ENCODE measurements at regions not wholly inside any gene's neighbourhood (a gene's known extent, or its start where the extent isn't known, plus 50 kb on each side); places are given as distances from the start of the nearest gene placed in this dataset.
"Not testable (repeated sequence)": the region's sequence is repeated elsewhere in the genome, so short reads cannot be mapped to it uniquely, and the experiment has no call there.

DNA sequence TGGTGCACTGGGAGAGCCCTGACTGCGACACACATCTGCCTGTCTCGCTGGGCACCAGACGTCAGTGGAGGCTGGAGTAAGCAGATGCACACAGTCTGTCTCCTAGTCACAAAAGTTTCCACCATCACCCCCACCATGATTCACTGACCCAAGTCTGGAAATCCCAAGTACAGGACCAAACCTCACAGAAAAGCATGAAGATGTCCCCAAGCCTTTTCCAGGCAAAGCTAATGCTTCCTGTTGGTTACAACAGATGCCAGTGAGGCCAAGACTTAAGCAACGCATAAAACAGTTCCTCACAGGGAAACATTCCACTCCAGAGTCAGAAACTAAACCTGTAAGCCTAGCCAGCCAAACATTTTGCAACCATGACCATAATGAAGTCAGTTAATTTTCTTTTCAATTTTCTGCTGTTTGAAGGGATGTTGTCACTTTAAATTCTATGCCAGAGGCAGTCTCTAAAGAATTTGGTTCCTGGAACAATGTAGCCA lies 259.3 kb upstream of the SLC30A5 start:
- no peak for FAIRE-seq

DNA sequence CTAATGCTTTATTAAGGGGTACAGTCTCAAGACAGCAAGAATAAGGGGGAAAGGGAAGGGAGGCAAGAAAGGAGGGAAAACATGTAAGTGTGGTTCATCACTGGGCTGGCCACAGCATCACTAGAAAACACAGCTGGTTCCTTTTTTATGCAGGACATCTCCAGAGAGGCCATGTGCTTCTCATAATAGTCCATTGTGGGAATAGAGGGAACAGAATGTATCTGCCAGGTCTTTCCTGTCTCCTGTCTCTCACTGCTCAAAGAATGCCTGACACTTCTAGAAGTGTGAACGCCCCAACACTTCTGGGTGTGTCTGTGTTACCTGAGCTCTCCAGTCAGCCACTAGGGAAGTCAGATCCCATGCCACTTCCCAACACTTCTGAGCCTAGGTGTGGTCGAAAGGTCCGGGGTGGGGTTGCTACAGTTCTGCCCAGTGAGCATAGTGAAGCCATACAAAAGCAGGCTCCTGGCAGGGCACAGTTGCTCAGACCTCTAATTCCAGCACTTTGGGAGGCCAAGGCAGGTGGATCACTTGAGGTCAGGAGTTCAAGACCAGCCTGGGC lies 255.6 kb upstream of the SLC30A5 start:
- FAIRE-seq: no peak

DNA sequence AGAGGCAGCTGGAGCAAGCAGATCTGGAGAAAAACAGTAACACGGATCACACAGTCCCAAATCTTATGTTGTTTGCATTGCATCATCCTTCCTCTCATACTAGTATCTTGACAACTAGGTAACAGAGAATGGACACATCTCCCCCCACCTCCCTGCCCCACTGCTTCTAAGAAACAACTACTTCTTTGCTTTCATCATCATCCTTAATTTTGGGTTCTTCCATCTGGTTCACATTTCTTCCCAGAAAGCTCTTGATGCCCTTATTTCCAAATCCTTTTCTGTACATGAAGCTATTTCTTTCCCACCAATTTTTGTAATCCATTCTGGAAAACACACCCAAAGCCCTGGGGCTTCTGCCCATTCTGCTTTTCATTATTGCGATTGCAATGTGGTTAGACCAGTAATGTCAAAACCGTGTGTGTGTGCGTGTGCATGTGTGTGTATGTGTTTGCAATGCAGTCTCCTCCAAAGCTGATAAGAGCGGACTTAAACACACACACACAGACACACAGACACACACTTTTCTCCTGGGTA lies 254.7 kb upstream of the SLC30A5 start:
- FAIRE-seq: no peak

DNA sequence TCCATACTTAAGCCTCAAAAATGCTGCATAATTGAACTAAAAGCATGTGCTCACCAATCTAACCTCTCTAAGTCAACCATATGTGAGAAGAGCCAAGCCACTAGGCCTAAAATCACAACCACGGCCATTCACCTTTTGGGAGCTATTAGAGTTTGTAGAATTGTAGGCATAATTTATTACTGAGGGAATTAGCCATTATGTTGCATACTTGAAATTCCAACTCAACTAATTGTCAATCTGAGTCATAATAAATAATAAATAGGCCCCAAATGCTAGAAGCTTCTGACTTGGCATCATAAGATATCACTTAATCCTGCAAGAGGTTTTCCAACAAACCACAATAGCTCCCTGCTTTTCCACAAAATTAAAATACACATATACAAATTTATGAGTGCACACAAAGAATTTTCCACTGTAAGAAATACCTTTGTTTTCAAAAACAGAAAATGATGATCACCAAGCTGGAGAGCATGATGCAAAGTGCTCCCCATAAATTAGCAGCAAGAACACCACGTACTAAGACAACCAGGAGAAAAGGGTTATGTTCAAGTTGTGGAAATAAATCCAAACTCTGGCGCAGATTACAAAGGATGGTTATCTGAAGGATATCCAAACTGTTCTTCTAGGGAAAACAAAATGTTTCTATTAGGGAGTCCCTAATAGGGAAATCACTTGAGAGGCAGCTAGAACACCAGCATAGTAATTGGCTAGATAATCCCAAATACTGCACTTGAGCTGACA lies 250.0 kb upstream of the SLC30A5 start:
- FAIRE-seq: no peak

DNA sequence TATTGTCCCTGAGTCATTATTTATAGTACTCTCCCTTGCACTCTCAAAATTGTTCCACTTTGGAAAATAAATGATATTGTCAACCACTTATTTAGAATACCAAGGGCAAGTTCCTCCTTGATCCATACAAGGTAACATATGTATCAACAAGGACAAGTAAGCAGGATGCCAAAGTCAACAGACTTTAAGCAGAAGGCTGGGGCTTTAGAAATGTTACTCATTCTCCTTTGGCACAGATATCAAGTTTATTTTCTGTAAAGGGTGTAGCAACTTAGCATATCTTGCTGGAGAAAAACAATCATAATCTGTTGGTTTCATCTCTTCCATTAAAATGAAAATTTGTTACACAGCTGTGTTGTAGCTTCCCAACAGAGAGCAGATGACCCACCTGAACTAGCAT lies 248.7 kb upstream of the SLC30A5 start:
- no peak for FAIRE-seq

DNA sequence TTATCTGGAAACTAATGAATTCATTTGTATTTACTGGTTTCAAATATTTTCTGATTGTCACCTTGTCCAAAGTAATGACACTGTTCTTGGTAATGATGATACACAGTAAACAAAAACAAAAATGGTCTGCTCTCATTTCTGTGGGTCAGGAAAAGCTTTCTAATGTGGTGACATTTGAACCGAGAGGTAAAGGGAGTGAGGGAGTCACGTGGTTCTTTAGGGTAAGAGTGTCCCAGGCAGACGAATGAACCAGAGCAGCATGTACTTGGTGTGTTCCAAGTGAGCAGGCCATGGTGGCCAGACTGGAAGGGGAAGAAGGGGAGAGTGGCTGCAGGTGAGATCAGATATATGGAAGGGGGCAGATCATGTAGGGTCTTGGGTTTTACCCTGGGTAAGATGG lies 247.0 kb upstream of the SLC30A5 start:
- FAIRE-seq: no peak

DNA sequence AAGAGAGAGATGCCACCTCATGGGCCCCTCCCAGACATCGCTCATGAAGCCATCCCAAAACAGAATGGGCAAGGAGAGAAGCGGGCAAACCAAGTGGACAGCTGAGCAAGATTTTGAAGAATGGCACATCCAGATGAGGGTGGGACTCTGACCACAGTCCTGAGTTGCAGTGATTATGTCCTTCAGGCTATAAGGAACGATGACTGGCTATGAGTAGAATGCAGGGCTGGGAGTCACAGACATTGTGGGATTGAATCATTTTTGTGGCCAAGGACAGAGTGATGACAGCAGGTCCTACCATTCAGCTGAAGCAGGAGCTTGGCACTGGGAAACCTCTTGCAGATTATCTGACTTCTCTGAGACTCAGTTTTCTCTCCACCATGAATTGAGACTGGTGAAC lies 245.7 kb upstream of the SLC30A5 start:
- FAIRE-seq: no peak

DNA sequence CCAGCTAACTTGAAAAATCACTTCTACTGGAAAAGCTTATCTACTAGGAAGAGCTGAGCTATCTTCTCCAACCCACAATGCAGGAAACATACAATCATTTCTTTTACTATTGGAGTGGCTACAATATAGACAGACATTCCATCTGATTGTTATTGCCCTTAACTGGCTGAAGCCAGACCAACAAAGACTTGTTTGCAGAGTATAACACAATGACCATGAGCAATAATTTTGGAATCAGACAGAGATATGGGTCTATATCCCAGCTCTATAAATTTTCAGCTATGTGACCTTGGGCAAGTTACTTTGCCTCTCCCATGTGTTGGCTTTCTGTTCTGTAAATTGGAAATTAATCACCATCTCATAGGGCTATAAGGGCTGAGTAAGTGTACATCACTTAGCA lies 244.7 kb upstream of the SLC30A5 start:
- FAIRE-seq: no peak

DNA sequence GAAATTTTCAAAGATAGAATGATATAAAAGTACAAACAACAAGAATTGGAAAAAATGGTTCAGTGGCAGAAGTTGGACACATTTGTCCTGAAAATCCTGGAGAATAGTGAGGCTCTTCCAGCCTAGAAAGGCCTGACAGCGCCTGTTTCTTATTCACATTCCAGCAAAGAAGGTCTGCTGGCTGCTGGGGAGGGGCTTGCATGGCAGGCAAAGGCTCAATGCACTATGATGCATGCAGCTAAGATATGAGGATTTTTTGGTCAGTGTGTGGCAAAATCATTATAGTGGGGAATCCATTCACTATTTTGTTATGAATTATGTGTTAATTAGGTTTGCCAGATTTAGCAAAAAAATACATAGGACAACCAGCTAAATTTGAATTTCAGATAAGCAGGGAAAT lies 243.9 kb upstream of the SLC30A5 start:
- FAIRE-seq: no peak

DNA sequence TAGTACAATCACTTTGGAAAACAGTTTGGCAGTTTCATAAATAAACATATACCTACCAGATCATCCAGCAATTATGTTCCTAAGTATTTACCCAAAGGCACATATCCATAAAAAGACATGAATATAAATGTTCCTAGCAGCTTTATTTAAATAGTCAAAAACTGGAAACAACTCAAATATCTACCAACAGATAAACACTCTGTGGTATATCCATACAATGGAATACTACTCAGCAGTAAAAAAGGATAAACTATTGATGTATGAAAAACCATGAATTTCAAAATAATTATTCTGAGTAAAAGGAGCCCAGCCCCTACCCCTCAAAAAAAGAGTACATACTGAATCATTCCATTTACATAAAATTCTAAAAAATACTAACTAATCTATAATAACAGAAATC lies 232.7 kb upstream of the SLC30A5 start:
- FAIRE-seq: no peak

DNA sequence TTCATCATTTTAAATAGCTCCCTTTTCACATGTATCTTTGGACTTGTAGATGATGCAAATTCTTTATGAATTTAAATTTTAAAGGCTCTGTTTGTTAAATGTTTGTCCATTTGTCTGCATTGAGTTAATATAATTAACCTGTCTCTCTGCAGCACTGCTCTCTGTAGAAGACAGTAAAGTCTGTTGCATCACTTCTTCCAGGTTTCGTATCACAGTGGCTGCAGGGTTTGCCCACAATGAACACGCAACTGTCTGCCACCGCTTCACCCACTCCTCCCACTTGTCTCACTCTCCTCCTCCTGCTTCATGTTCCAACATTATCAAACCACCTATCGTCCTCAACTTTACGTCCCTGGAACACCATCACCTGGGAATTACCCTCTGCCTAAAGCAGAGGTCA lies 231.3 kb upstream of the SLC30A5 start:
- FAIRE-seq: no peak

DNA sequence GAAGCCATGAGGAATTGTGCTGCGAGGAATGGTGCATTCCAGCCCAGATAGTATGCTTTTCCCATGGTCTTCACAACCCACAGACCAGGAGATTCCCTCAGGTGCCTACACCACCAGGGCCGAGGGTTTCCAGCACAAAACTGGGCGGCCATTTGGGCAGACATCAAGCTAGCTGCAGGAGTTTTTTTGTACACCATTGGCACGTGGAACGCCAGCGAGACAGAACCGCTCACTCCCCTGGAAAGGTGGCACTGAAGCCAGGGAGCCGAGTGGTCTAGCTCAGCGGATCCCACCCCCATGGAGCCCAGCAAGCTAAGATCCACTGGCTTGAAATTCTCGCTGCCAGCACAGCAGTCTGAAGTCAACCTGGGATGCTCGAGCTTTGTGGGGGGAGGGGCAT lies 228.6 kb upstream of the SLC30A5 start:
- FAIRE-seq: not testable (repeated sequence)

DNA sequence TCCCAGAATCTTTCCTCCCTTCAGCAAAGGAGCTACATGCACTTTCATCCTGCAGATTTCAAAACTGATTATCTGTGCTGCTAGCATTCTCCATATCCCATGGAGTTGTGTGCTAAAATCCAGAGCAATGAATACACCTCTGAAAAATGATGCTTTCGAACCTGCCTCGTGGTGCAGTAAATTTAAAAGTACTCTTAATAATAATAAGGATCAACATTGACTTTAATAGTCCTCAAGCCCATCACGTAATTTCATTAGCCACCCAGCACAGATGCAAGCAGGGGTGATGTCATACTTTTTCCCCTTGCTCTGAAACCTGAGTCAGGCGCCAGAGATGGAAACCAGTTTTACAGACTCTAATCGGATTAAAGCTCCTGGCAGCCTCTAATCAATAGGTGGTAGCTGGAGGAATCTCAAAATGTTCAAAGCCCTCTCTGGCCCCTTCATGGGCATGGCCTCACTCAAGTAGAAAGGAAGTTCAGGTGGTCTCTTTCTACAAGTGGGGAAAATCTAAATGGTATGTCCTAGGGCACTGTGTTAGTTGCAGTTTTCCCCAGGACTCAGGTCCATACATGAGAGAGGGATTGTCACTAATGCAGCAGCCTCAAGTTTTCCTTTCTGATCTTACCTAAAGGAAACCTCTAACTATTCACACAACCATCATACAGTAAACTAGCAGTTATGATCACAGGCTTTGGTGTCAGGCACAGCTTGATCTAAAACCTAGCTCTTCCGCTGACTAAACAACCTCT lies 221.6 kb upstream of the SLC30A5 start:
- no peak for FAIRE-seq

DNA sequence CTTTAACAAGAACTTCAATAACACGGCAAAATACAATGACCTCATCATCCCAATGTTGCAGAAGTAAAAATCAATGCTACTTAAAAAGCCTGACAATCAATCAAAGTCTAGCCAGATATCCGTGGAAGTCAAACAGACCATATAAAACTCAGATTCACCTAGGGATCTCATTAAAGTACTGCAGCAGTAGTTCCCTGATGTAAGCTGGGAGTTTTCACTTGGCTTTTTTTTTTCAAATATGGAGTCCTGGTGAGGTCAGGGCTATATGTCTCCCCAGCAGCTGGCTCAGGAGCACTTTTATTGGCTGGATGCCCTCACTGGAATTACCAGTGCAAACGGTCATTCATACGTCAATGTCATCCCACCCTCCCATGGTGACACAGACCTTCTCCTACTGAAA lies 220.6 kb upstream of the SLC30A5 start:
- FAIRE-seq: no peak

DNA sequence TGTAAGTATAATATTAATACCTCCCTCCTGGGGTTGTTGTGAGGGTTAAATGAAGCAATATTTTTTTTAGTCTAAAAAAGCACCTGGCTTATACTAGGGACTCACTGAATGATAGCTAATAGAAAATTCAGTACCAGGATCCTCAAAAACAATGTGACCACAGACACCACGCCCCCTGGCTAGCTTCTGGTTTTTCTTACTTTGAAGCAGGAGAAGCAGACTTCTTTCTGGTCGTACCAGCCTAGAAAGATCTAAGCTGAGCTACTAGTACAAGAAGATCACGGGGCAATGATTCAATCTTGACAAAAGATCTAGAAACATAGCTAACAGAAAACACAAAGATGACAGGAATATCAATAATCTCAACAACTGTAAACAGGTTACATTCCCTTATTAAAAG lies 218.5 kb upstream of the SLC30A5 start:
- no peak for FAIRE-seq

DNA sequence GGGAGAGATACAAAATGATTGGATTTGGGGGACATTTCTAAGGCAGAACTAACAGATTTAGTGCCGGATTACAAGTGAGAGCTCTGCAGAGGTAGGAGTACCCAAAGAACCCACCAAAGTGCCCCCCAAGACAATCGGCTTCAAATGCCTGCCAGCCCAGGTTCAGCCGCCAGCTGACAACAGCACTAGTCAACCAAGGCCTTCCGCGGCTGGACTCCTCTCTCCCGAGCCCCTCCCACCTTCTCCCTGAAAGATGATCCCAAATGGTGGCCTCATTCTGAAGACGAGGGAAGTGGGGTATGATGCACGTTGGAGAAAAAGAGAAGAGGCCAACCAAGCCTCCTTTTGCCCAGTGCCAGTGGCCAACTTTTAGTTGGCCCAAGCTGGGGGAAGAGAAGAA lies 210.4 kb upstream of the SLC30A5 start:
- FAIRE-seq: no peak

DNA sequence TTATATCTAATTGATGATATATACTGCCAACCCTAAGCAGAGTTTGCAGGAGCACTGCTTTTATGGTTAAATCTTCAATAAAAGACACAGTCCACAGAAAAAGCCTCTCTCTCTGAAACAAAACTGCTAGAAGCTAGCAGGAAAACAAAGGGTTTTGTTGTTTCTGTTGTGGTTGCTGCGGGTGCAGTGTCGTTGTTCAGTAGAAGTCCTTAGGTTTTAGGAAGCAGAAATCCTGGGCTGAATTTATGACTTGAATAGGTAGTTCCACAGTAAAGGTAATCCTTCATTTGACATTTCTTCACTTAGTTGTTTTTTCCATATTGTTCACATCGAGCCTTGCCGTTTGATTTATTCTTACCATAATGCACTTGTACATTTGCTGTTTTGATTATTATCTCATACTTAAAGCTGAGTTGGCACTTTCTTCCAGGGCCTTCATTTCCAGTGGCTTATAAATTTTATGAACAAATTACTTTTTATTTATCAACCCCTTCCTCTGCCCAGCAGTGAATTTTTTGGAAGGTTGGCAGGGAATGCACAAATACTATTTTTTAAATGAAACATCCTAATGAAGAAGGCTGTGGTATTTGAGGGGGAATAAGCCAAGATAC lies 209.6 kb upstream of the SLC30A5 start:
- FAIRE-seq: no peak

DNA sequence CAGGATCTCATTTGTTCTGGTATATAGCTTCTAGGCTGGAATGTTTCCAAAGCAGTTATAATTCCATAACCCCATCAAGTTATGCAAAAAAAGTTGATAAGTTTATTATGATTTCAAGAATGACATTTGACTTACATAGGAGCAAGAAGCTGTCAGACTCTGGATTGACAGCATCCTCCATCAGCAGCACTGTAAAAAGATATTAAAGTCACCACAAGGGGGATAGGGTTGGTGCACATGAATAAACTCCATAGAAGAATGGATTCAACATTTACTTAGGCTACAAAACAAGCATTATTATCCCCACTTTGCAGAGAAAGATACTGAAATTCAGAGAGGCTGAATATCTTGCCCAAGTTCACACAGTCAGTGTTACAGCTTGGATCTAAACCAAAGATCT lies 208.9 kb upstream of the SLC30A5 start:
- no peak for FAIRE-seq

DNA sequence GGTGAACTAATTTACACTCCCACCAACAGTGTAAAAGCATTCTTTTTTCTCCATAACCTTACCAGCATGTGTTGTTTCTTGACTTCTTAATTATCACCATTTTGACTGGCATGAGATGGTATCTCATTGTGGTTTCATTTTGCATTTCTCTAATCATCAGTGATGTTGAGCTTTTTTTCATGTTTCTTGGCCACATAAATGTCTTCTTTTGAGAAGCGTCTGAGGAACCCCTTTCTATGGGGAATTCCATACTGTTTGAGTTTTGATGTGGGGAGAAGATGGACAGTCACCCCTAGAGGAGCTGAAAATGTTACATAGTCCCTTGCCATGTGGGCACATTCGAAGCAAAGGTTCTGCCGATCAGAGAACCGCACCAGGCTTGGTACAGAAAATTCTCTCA lies 207.0 kb upstream of the SLC30A5 start:
- no peak for FAIRE-seq

DNA sequence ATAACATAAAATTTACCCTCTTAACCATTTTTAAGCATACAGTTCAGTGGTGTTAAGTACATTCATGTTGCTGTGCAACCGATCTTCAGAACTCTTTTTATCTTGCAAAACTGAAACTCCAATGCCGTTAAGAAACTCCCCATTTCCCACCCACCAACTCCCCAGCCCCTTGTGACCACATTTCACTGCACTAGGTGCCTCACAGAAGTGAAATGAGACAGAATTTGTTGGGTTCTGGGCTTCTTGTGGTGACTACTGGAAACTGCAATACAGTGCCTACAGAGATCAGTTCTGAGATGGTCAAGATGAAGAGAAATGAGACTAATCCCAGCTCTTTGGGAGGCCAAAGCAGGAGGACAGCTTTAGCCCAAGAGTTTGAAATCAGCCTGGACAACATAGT lies 202.1 kb upstream of the SLC30A5 start:
- no peak for FAIRE-seq

DNA sequence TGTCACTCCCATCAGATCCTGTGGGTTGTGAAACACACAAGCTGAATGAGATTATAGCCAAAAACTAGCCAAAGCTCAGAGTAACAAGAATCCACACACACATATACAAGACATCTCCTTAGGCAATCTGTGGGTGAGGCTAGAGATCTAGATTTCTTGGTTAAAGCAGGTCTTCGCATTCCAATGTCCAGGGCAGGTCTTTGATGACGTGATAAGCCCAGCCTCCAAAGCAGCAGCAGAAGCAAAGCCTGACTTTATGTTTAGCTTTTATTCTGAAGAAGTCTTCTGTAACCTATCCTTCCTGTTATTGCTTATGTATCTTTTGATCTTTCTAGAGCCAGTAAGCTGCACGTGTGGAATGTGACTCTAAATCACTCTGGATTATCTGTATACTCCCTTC lies 199.1 kb upstream of the SLC30A5 start:
- no peak for FAIRE-seq

DNA sequence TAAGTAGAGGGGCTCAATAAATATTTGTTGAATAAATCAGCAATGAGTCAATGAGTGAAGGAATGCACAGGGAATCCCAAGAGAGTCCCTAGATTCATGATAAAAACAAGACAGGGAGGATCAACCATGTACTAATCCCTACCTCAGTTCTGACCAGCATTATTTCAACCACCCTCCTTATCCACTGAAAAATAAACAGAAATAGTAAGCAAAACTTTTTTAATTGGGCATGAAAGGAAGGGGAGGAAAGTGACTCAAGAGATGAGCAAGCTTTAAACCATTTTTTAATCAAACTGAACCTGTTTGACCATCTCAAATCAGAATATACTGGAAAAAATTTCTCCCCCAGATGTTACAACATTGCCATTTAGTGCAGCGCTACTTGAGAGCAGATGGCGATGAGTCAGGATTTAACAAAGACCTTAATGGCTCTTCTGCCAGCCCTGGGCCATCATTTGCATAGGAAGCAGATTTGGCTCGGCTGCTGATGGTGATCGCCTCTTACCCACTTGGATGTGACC lies 194.8 kb upstream of the SLC30A5 start:
- no peak for FAIRE-seq

Data from G401.6 (cell line).